Gastrocnemius medialis (tissue), 4 donors: ENCODE measurements at regions not wholly inside any gene's neighbourhood (a gene's known extent, or its start where the extent isn't known, plus 50 kb on each side); places are given as distances from the start of the nearest gene placed in this dataset.

Source experiments
- POLR2A ChIP-seq, 2 donors: fragments of 450-650 bp; IDR thresholded peaks; one replicate each; pipeline ENCODE4 v1.6.1; 2017; ENCODE audit warnings: antibody characterized with exemption in 2 of 2, mild to moderate bottlenecking in 2 of 2, moderate library complexity in 2 of 2
- TF ChIP-seq, protein P1 (sequence below), 5 experiments: fragments of 450-650 bp in 3 of 5; fragments of 200-600 bp in 2 of 5; sonication (generic) in 2 of 5; IDR thresholded peaks in 4 of 5; conservative IDR thresholded peaks in 1 of 5; 1 replicate in 4 of 5; 2 replicates in 1 of 5; pipeline ENCODE4 v1.5.1; 2016 to 2019; ENCODE audit warnings: antibody characterized with exemption in 5 of 5, mild to moderate bottlenecking in 3 of 5, moderate library complexity in 3 of 5

DNA sequence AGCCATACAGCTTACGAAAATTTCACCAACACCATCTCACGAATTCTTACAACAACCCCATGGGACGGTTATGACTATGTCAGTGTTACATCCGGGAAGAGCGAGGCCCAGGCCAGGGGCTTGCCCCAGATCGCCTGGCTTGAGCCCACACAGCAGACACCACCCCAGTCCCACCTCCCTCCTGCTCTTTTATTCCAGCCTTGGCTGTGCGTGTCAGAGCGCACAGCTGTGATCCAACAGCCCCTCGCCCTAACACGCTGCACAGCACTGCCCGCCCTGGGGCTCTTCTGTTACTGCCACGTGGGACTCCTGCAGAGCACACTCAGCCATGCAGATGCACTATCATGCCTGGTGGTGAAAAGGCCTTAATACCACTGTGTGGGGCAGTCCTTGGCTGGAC, 127.9 kb downstream of the ENGASE start:
- TF ChIP-seq, protein P1, sequence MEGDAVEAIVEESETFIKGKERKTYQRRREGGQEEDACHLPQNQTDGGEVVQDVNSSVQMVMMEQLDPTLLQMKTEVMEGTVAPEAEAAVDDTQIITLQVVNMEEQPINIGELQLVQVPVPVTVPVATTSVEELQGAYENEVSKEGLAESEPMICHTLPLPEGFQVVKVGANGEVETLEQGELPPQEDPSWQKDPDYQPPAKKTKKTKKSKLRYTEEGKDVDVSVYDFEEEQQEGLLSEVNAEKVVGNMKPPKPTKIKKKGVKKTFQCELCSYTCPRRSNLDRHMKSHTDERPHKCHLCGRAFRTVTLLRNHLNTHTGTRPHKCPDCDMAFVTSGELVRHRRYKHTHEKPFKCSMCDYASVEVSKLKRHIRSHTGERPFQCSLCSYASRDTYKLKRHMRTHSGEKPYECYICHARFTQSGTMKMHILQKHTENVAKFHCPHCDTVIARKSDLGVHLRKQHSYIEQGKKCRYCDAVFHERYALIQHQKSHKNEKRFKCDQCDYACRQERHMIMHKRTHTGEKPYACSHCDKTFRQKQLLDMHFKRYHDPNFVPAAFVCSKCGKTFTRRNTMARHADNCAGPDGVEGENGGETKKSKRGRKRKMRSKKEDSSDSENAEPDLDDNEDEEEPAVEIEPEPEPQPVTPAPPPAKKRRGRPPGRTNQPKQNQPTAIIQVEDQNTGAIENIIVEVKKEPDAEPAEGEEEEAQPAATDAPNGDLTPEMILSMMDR (IDR thresholded peaks at IDR 0.05 in 4 of 5, conservative IDR thresholded peaks at IDR 0.05 in 1 of 5), result no peak
- TF ChIP-seq POLR2A (IDR thresholded peaks at IDR 0.05), result no peak
